ENCODE measurements at regions not wholly inside any gene's neighbourhood (a gene's known extent, or its start where the extent isn't known, plus 50 kb on each side); places are given as distances from the start of the nearest gene placed in this dataset.
A peak's percentile ranks its signal among the peaks of the same experiment; 100 is the strongest.

GRCh38 chr6:5909721-5910120 lies 97.0 kb downstream of the NRN1 start:
- no peak for TF ChIP-seq CTCF (IDR thresholded peaks at IDR 0.05)
- DNase-seq (ENCODE audit: low spot score), result no peak
- Histone ChIP-seq H3K27ac (no peak overlapping the region), H3K4me3 (no peak overlapping the region)

GRCh38 chr6:5906842-5907241 lies 99.9 kb downstream of the NRN1 start:
- H3K27ac ChIP-seq, result no peak overlapping the region
- DNase-seq (ENCODE audit: low spot score), result no peak
- TF ChIP-seq CTCF (IDR thresholded peaks at IDR 0.05), result no peak
- no peak overlapping the region for H3K4me3 ChIP-seq

GRCh38 chr6:5906340-5906670 lies 100.4 kb downstream of the NRN1 start:
- no peak for TF ChIP-seq CTCF (IDR thresholded peaks at IDR 0.05)
- no peak overlapping the region for H3K4me3 ChIP-seq
- peak overlapping the region in 1 of 2 donors; percentile 44 for H3K27ac ChIP-seq
- DNase-seq (ENCODE audit: low spot score), result no peak

DNA sequence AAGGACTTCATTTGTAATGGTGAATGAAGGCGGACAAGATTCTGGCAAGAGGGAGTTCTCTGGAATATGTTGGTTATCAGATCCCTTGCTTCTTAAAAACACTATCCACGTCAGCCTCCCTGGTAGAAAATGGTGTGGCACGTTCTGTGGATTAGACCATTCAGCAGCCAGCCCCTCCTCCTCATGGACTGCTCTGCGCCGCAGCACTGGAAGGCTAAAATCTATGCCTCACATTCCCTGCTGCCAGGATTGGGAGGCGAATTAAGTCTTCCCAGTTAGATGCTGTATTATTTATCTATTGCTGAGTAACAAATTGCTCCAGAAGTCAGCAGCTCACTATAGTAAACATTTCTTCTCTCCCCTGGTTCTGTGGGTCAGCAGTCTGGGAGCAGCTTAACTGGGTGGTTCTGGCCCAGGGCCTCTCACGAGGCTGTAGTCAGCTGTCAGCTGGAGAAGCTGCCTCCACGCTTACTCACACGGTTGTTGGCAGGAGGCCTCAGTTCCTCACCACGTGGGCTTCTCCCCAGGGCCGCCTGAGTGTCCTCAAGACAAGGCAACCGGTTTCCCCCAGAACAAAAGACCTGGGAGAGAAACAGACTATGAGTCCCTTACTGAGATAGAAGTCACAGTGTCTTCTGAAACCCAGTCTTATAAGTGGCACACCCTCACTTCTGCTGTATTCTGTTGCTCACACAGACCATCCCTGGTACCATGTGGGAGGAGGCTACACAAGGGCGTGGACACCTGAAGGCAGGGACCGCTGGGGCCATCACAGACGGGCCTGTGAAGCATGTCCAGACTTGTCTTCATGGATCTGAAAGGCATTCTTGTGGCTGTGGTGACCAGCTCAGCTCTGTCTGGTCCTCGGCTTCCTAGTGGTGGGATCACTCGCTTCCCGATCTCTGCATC lies 101.0 kb downstream of the NRN1 start:
- peak overlapping the region; percentile 42 to 46 for H3K27ac ChIP-seq
- no peak overlapping the region for H3K4me3 ChIP-seq
- peak; percentile 82 for DNase-seq (ENCODE audit: low spot score)
- no peak for TF ChIP-seq CTCF (IDR thresholded peaks at IDR 0.05)

- H3K4me3 ChIP-seq, result no peak overlapping the region
- H3K27ac ChIP-seq, result no peak overlapping the region
- no peak for TF ChIP-seq CTCF (IDR thresholded peaks at IDR 0.05)
- no peak for DNase-seq (ENCODE audit: low spot score)
Observed at GRCh38 chr6:5904532-5904931, 102.2 kb downstream of the NRN1 start.

DNA sequence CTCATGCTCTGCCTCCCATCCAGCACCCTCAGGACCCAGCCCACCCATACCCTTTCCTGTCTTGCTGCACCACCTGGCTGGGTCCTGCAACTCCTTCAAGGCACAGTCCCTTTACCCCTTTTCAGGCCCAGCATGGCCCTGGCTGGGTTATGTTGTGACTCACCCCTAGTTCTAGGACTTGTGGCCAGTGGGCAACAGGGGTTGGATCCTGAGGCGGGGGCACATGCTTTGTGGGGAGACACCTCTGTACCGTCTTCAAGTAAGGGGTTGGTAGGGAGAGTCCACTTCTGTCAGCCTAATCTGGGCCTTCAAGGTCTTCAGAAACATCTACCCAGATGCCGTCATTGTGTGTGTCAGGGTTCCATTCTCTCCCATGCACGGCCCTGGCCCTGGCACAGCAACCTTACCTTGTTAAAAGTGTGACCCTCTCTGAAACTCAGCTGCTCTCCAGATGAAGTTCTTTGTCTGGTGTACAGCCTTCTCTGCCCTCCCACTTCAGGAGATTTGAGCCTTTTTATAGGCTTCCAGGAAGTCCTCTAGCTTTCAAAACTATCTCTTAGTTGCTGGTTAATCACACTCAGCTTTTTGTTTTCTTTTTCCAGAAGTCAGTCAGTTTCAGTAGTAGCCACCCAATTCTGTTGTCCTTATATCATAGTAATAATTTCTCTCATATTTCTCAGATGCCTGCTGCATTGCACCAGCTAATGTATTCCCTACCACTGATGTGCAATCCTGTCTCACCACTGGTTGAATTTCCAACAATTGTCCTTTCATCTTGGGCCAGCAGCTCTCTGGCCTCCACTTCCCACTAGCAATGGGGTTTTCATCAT lies 107.3 kb downstream of the NRN1 start:
- Histone ChIP-seq H3K27ac (no peak overlapping the region), H3K4me3 (no peak overlapping the region)
- no peak for DNase-seq (ENCODE audit: low spot score)
- no peak for TF ChIP-seq CTCF (IDR thresholded peaks at IDR 0.05)
